ENCODE measurements at regions not wholly inside any gene's neighbourhood (a gene's known extent, or its start where the extent isn't known, plus 50 kb on each side); places are given as distances from the start of the nearest gene placed in this dataset.

- no peak for TF ChIP-seq EZH2 (IDR thresholded peaks at IDR 0.05; ENCODE audit: insufficient read depth, poor library complexity, severe bottlenecking)
- no peak for TF ChIP-seq EZH2phosphoT487 (IDR thresholded peaks at IDR 0.05; ENCODE audit: insufficient read depth, low read depth)
Observed at GRCh38 chr14:98594156-98594555, 677.8 kb downstream of the BCL11B start.

Measured in GM23248 (cell line).